Globus pallidus (tissue), 1 donor: ENCODE measurements at regions not wholly inside any gene's neighbourhood (a gene's known extent, or its start where the extent isn't known, plus 50 kb on each side); places are given as distances from the start of the nearest gene placed in this dataset.
A peak's percentile ranks its signal among the peaks of the same experiment; 100 is the strongest.
"Not testable (repeated sequence)": the region's sequence is repeated elsewhere in the genome, so short reads cannot be mapped to it uniquely, and the experiment has no call there.

ENCODE experiments used
- DNase-seq: peaks from one replicate; pipeline ENCODE4 v3.0.0-alpha.2; 2015; ENCODE audit warnings: low spot score

GRCh38 chr5:163355811-163356210, 81.6 kb upstream of the CCNG1 start:
- DNase-seq = not testable (repeated sequence)

- no peak for DNase-seq
These were observed 79.8 kb upstream of the CCNG1 start for GRCh38 chr5:163357636-163358035.

DNA sequence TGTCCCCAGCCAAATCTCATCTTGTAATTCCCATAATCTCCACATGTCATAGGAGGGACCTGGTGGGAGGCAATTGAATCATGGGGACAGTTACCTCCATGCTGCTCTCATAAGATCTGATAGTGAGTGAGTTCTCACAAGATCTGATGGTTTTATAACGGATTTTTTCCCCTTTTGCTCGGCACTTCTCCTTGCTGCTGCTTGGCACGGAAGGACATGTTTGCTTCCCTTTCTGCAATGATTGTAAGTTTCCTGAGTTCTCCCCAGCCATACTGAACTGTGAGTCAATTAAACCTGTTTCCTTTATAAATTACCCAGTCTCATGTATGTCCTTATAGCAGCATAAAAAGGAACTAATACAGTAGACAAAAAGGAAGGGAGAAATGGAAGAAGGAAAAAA, 76.7 kb upstream of the CCNG1 start:
- DNase-seq = no peak

- DNase-seq = no peak
These were observed 75.9 kb upstream of the CCNG1 start for GRCh38 chr5:163361450-163361849.

DNA sequence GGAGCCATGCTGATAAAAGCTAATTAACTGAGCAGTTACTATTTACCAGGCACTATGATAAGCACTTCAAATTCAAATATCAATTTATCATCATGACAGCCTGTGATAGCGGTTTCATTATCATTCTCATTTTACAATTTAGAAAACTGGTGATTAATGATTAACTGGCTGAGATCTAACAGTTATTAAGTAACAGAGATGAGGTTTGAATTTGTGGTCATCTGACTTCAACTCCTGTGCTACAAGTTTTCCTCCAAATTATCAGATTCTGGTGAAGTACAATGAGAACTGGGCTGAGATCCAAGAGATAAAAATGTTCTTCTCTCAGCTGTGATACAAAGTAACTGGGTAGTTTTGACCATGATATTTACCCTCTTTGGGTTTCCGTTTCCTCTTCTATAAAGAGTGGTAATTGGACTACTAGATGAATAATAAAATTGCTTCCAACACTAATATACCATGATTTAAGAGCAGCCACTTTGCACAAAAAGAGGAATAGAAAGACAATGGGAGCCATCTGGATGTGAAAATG, 74.5 kb upstream of the CCNG1 start:
- DNase-seq = no peak

GRCh38 chr5:163363389-163363788, 74.0 kb upstream of the CCNG1 start:
- no peak for DNase-seq

- DNase-seq = no peak
These were observed 70.6 kb upstream of the CCNG1 start for GRCh38 chr5:163366757-163367156.

GRCh38 chr5:163369776-163370385, 67.5 kb upstream of the CCNG1 start:
- no peak for DNase-seq

DNA sequence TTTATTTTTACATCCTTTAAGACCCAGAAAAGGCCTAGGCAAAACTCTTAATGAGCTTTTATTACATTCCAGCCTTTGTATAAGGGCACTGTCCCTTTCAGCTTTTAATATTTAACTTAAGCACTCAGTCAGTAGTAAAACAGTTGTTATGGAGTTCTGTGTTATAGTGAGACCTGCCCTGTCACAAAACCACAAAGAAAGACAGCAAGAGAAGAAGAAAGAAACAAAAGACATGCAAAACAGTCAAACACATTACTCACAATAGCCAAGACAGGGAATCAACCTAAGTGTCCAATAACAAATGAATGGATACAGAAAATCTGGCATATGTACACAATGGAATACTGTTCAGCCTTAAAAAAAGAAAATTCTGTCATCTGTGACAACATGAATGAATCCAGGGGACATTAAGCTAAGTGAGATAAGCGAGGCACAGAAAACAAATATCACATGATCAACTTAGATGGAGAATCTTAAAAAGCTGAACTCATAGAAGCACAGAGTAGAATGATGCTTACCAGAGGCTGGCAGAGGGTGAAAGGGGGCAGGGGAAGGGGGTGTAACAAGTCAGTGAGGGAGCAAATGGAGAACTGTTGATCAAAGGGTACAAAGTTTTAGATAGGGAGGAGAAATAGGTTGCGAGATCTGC, 63.8 kb upstream of the CCNG1 start:
- no peak for DNase-seq

DNA sequence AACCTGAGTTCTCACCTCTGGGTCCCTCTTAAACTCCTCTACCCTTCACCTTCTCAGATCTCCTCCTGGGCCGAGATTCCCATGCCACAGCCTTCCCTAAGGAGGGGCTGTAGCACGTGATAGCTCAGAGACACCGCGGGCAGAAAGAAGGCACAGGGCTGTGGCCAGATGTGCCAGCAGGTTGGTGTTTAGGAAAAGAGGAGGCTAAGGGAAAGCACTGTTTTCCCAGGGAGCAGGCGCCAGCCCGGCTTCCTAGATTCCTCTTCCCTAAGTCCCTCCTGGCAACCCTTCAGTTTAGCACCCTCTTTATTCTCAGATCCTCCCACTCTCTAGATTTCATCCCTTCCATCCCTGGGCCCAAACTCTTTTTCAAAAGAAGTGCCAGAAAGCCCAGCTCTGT, 59.4 kb upstream of the CCNG1 start:
- DNase-seq = no peak

DNA sequence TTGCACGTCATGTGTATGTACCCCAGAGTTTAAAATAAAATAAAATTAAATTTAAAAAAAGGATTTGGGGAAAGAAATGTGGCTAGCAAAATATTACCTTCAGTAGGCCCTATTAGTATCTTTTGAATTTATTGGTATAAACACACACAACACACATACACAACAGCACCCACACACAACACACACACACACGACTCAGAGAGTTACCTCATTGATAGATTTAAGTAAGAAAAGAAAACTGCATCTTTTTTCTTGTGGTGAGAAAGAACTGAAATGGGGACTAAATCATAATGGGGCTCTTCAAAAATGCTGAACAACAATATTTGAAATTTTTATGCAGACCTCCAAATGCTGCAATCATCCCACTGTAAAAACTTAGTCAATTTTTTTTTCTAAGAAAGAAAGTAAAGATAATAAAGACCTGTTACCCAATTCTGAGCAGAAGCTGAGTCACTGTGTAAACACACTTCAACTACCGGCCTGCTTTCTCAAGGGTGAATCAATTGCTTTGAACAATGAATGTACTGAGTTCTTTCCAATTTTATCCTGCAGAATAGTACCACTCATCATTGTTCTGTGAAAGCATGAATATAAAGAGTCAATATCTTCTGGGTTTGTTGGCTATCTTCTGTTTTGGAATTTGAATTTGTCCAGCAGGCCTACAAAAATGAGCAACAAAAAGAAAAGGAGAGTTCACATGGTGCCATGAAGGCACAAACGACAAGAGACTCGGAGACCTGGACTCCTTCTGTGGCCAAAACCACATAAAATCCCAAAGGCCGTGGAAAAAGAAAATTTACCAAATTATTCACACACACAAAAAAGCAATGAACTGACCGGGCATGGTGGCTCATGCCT, 57.9 kb upstream of the CCNG1 start:
- peak; percentile 13 for DNase-seq

DNA sequence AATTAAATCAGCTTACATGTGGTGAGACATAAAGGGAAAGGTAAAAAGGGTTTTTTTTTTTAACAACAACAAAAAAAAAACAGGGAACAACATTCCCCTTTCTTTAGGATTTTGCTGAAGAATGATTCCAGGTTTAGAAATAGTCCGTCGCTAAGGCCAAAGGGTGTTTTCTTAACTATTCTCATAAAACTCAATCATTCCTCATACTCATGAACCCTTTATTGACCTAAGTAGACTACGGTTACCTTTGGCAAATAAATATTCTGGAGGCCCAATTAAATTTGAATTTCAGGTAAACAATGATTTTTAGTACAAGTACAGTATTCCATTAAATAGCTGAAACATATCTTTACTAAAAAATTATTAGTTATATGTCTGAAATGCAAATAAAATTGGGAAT, 55.6 kb upstream of the CCNG1 start:
- DNase-seq = no peak

DNA sequence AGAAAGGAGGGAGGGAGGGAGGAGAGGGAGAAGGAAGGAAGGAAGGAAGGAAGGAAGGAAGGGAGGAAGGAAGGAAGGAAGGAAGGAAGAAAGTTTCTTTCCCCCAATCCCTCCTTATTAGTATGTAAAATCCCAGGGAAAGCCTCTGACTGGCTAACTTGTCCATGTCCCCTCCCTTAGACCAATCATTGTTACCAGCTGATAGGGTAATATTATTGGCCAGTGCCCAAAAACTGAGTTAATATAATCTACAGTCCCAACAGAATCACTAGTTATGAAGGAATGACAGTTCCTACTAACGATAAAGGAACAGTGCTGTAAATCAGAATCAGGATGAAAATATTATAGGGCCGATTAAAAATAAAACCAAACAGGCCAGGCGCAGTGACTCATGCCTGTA, 53.6 kb upstream of the CCNG1 start:
- DNase-seq = no peak

GRCh38 chr5:163384669-163385068, 52.7 kb upstream of the CCNG1 start:
- DNase-seq = no peak

GRCh38 chr5:163385271-163385670, 52.1 kb upstream of the CCNG1 start:
- no peak for DNase-seq

- no peak for DNase-seq
These were observed 51.6 kb upstream of the CCNG1 start for GRCh38 chr5:163385824-163386223.

- DNase-seq = no peak
These were observed 51.0 kb upstream of the CCNG1 start for GRCh38 chr5:163386352-163386751.

- DNase-seq = no peak
These were observed 49.6 kb upstream of the CCNG1 start for GRCh38 chr5:163387589-163388343.
